ENCODE measurements at regions not wholly inside any gene's neighbourhood (a gene's known extent, or its start where the extent isn't known, plus 50 kb on each side); places are given as distances from the start of the nearest gene placed in this dataset.

GRCh38 chr4:189494407-189494806 is 446.3 kb upstream of the FRG1 start:
- TF ChIP-seq, protein P1, sequence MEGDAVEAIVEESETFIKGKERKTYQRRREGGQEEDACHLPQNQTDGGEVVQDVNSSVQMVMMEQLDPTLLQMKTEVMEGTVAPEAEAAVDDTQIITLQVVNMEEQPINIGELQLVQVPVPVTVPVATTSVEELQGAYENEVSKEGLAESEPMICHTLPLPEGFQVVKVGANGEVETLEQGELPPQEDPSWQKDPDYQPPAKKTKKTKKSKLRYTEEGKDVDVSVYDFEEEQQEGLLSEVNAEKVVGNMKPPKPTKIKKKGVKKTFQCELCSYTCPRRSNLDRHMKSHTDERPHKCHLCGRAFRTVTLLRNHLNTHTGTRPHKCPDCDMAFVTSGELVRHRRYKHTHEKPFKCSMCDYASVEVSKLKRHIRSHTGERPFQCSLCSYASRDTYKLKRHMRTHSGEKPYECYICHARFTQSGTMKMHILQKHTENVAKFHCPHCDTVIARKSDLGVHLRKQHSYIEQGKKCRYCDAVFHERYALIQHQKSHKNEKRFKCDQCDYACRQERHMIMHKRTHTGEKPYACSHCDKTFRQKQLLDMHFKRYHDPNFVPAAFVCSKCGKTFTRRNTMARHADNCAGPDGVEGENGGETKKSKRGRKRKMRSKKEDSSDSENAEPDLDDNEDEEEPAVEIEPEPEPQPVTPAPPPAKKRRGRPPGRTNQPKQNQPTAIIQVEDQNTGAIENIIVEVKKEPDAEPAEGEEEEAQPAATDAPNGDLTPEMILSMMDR (conservative IDR thresholded peaks at IDR 0.05 in 1 of 2, IDR thresholded peaks at IDR 0.05 in 1 of 2; ENCODE audit: low read depth in 1 of 2, low read length in 2 of 2): no peak
- TF ChIP-seq EZH2 (IDR thresholded peaks at IDR 0.05; ENCODE audit: low read length, missing control alignments): no peak

Data from fibroblast of lung (primary cell).